KG1 (cell line): ENCODE measurements at regions not wholly inside any gene's neighbourhood (a gene's known extent, or its start where the extent isn't known, plus 50 kb on each side); places are given as distances from the start of the nearest gene placed in this dataset.

Experiments
- DNase-seq: peaks from one replicate; lab custom pipeline; 2025; lab: John Stamatoyannopoulos, UW

- no peak for DNase-seq
These were observed 224.0 kb upstream of the ZNF32 start for GRCh38 chr10:43872644-43873043.

GRCh38 chr10:43871545-43871944 lies 222.9 kb upstream of the ZNF32 start:
- no peak for DNase-seq

- DNase-seq = no peak
These were observed 222.3 kb upstream of the ZNF32 start for GRCh38 chr10:43870968-43871439.

DNA sequence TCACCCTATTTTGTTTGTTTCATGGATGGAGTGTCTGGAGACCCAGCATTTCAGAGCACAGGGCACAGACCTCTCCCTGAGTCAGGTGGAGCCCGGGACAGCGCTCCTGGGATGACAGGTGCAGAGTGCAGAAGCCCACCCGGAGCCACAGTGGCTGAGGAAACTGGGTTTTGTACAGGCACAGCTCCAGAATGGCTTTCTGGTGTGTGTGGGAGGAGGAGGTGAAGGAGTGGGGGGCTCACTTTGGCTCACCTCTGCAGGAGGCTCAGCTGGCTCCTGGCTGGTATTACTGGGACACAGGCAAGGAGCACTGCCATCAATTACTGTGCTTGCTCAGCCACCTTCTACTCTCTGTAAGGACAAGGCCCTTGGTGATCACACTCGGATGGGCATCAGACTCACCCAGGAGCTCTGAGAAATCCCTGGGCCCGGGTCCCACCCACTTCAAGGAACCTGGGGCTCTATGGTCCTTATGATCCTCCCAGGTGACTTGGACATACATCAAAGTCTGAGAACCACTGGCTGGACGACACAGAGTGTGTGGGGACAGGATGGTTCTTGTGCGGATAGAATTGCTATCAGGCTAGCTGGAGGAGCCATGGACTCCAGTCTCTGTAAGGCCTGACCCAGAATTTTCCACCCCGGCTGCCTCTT lies 221.1 kb upstream of the ZNF32 start:
- DNase-seq = no peak

- DNase-seq = no peak
These were observed 220.3 kb upstream of the ZNF32 start for GRCh38 chr10:43868952-43869351.

- no peak for DNase-seq
These were observed 219.2 kb upstream of the ZNF32 start for GRCh38 chr10:43867667-43868565.

GRCh38 chr10:43867113-43867512 lies 218.4 kb upstream of the ZNF32 start:
- DNase-seq = no peak

DNA sequence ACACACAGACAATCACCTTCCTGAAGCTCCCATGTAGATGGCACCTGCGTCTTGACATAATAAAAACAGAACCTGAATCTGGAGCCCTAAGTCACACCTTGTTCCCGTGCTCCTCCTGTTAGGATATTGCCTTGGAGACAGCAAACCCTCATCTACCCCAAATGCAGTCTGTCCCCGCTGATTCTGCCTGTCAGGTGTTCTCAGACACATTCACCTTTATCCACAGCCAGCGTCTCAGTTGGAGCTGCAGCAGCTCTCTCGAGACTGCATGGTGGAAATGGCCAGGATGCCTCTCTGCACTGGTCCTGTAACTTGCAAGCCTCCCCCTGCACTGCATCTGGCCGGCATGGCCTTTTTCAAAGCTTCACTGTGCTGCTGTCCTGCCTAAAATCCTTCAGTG lies 218.0 kb upstream of the ZNF32 start:
- no peak for DNase-seq

DNA sequence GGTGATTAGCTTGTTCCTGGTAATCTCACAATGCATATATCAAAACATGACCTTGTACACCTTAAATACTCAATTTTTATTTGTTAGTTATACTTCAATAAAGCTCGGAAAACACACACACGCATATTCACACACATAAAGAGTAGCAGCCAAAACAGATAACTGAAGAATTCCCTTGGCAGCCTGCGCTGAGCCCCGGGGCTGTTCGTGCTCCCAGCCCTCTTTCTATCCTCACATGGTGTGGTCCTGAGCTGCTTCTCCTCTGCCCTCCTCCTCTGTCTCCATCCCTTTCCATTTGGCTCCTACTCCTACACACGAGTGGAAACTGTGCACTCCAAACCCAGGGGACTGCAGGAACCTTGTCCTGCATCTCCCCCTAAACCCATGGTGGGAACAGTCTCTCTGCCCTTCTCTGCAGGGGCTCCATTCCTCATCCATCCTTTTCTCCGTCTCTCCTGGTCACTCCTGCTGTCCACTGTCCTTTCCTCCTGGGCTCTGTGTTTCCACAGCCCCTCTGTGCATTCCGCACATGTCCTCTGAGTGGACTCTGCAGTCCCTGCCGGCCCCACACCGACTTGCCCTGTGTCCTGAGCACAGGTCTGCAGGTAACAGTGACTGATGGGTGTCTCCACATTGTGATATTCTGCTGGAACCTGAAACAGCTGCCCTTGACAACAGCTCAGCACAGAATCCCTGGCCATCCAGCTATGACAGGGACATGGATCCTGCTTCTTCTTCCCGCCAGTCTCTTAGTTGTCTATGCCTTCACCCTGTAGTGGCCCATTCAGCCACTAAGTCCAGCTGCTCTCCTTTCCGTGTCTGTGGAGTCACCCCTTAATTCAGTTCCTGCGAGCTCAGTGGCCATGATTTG lies 216.8 kb upstream of the ZNF32 start:
- DNase-seq = no peak

GRCh38 chr10:43864656-43865055 lies 216.0 kb upstream of the ZNF32 start:
- no peak for DNase-seq

- no peak for DNase-seq
These were observed 215.3 kb upstream of the ZNF32 start for GRCh38 chr10:43863859-43864591.

- no peak for DNase-seq
These were observed 214.6 kb upstream of the ZNF32 start for GRCh38 chr10:43863270-43863669.

GRCh38 chr10:43862756-43863155 lies 214.1 kb upstream of the ZNF32 start:
- DNase-seq = no peak

- DNase-seq = no peak
These were observed 213.5 kb upstream of the ZNF32 start for GRCh38 chr10:43861966-43862751.

DNA sequence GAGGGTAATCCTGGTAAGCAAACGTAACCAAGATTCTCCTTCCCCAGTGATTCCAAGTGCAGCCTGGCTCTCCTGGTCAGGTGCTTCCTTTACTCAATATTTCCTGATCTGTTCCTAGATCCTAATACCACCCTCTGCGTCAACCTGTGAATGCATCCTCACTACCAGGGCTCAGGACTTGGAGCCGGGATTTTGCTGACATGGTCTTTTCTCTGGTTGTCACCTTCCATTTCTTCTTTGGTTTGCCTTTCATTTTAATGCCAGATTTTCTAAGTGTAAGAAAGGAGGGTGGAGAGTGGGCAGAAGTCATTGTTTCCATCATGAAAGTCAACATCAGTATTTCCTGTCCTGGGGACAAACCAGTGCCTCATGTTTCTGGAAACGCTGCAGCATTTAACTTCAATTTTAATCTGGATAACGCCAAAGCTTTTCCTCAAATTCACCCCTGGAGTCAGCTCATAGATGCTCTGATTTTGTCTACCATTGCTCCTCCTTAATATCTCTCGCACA lies 210.4 kb upstream of the ZNF32 start:
- DNase-seq = no peak

DNA sequence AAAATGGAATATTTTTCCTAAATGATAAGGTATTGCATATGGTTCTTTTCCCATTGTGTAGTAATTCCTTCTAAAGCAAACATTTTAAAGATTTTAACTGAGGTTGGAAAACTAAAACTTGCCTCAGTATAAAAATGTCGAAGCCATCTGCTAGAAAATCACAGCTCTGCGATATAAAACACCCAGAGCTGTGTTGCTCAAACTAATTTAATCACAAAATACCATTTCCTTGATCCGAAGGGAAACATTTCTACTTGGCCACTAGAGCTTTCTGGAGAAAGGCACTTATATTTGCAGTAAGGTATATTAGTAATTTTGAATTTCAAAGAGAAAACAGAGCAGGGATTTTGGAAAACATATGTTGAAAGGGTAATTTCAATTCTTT lies 209.2 kb upstream of the ZNF32 start:
- no peak for DNase-seq

DNA sequence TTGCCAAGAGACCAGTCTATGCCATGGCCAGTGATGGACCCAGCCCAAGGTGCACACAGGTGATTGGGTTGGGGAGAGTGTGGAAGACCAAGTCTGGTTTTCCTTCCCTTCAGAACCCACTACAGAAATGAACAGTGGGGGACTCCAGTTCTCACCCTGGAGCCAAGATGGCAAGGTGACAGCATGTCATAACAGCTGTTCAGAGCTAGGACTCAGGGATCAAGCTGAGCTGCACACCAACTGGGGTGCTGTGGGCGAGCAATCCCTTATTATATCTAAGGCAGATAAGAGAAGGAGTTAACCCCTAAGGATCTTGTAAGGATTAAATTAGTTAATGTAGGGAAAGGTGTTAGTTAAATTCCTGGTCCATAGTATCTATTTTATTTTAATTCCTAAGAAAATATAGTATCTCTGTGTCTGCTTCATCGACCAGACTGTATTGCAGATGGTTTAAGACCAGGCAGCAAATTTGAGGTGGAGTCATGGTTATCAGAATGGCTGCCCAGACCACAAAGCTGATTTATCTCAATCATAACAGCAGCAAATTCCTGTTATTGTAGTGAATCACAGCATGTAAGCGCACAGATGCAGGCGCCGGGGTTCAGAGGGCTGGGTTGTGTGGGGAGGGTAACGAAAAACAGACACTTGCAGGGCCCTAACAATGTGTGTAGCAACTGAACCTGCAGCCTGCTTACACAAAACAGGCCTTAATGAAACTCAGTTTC lies 208.7 kb upstream of the ZNF32 start:
- no peak for DNase-seq

DNA sequence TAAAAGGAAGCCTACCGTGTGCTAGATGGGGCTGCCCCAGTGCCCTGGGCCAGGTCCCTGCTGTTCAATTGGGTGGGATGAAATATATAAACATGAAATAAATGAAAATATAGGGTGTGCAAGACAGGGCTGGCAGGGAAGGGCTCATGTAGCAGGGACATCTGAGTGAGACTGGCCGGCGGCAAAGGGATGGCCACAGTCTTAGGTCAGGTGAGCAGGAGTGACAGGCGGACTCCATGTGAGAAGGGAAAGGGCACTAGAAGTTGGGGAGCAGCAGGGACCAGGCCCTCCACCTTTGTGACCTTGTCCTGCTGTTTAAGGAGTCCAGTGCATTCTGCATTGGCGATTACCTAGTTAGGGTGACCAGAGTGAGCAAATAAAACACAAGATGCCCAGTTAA lies 207.6 kb upstream of the ZNF32 start:
- no peak for DNase-seq

DNA sequence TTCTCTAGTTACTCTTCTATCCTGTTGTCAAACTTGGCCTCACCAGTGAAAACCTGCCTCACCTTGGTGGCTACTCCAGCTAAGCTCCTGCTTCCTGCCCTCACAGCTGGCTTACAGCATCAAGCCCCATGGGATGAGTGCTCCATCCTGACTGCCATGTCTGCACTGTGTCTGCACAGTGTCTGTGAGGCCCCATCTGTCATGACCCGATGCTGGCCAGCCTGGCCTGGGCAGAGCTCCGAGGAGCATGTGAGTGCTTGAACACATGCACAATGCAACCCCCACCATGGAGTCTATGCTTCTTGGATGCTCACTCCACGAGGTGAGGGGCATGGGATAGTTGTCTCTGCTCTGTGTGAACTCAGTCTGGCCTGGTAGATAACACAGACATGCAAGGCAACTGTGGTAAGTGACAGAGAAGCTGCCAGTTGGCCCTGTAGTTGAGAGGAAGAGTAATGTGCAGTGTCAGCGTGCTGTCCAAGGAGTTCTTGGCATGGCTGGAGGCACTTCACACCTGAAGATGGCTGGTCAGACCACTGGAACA lies 207.1 kb upstream of the ZNF32 start:
- no peak for DNase-seq

- DNase-seq = no peak
These were observed 205.3 kb upstream of the ZNF32 start for GRCh38 chr10:43854007-43854406.
